ENCODE measurements at regions not wholly inside any gene's neighbourhood (a gene's known extent, or its start where the extent isn't known, plus 50 kb on each side); places are given as distances from the start of the nearest gene placed in this dataset.

- no peak for DNase-seq (ENCODE audit: low spot score in 2 of 2)
- Histone ChIP-seq H3K27me3 (no peaks in the 10 kb centered on the region), H3K9me3 (no peaks in the 10 kb centered on the region), H3K36me3 (no peaks in the 10 kb centered on the region), H3K27ac (no peak overlapping the region), H3K4me3 (no peak overlapping the region), H3K4me1 (no peaks in the 10 kb centered on the region)
- 69 to 79% methylated on average over 2 of the region's 2 CpGs for WGBS, 2 donors
- no peak for TF ChIP-seq CTCF (IDR thresholded peaks at IDR 0.05)
- no peak for TF ChIP-seq POLR2A (IDR thresholded peaks at IDR 0.05)
Observed at GRCh38 chr12:60830381-60830780, 1234.6 kb downstream of the SLC16A7 start.

GRCh38 chr12:60832290-60832689 lies 1236.5 kb downstream of the SLC16A7 start:
- H3K27me3 ChIP-seq: no peaks in the 10 kb centered on the region
- no peak for TF ChIP-seq EP300 (IDR thresholded peaks at IDR 0.05)
- no peak for TF ChIP-seq CTCF (IDR thresholded peaks at IDR 0.05)
- no peak for TF ChIP-seq POLR2A (IDR thresholded peaks at IDR 0.05)

GRCh38 chr12:60834372-60834771 lies 1238.5 kb downstream of the SLC16A7 start:
- DNase-seq (ENCODE audit: low spot score in 2 of 2): no peak
- Histone ChIP-seq H3K27me3 (no peaks in the 10 kb centered on the region), H3K27ac (no peak overlapping the region), H3K9me3 (no peaks in the 10 kb centered on the region), H3K36me3 (no peaks in the 10 kb centered on the region), H3K4me3 (no peak overlapping the region), H3K4me1 (no peaks in the 10 kb centered on the region)
- TF ChIP-seq CTCF (IDR thresholded peaks at IDR 0.05) (no peak), EP300 (IDR thresholded peaks at IDR 0.05) (no peak), POLR2A (IDR thresholded peaks at IDR 0.05) (no peak)

More at GRCh38 chr12:60832290-60832689, 1236.5 kb downstream of the SLC16A7 start:
- no peak overlapping the region for H3K4me3 ChIP-seq
- no peaks in the 10 kb centered on the region for H3K9me3 ChIP-seq
- no peak for DNase-seq (ENCODE audit: low spot score in 2 of 2)
- H3K27ac ChIP-seq: no peak overlapping the region
- H3K4me1 ChIP-seq: no peaks in the 10 kb centered on the region
- no peaks in the 10 kb centered on the region for H3K36me3 ChIP-seq
- WGBS, 2 donors: 76 to 81% methylated on average over 4 of the region's 4 CpGs

GRCh38 chr12:60834806-60835205 lies 1239.0 kb downstream of the SLC16A7 start:
- DNase-seq (ENCODE audit: low spot score in 2 of 2): no peak
- Histone ChIP-seq H3K27ac (no peak overlapping the region), H3K4me1 (no peaks in the 10 kb centered on the region), H3K27me3 (no peaks in the 10 kb centered on the region), H3K9me3 (no peaks in the 10 kb centered on the region), H3K36me3 (no peaks in the 10 kb centered on the region), H3K4me3 (no peak overlapping the region)
- WGBS, 2 donors: 81 to 82% methylated on average over 3 of the region's 3 CpGs
- TF ChIP-seq POLR2A (IDR thresholded peaks at IDR 0.05) (no peak), EP300 (IDR thresholded peaks at IDR 0.05) (no peak)

GRCh38 chr12:60836651-60837050 lies 1240.8 kb downstream of the SLC16A7 start:
- TF ChIP-seq EP300 (IDR thresholded peaks at IDR 0.05) (no peak), CTCF (IDR thresholded peaks at IDR 0.05) (no peak), POLR2A (IDR thresholded peaks at IDR 0.05) (no peak)
- Histone ChIP-seq H3K9me3 (no peaks in the 10 kb centered on the region), H3K27me3 (no peaks in the 10 kb centered on the region), H3K36me3 (no peaks in the 10 kb centered on the region), H3K27ac (no peak overlapping the region), H3K4me3 (no peak overlapping the region), H3K4me1 (no peaks in the 10 kb centered on the region)
- DNase-seq (ENCODE audit: low spot score in 2 of 2): no peak
- 92 to 94% methylated on average over 1 of the region's 1 CpG for WGBS, 2 donors

GRCh38 chr12:60842181-60842580 lies 1246.4 kb downstream of the SLC16A7 start:
- Histone ChIP-seq H3K36me3 (no peaks in the 10 kb centered on the region), H3K4me3 (no peak overlapping the region), H3K27ac (no peak overlapping the region), H3K4me1 (no peaks in the 10 kb centered on the region), H3K27me3 (no peaks in the 10 kb centered on the region), H3K9me3 (no peaks in the 10 kb centered on the region)
- WGBS, 2 donors: 55 to 57% methylated on average over 2 of the region's 2 CpGs
- TF ChIP-seq POLR2A (IDR thresholded peaks at IDR 0.05) (no peak), CTCF (IDR thresholded peaks at IDR 0.05) (no peak), EP300 (IDR thresholded peaks at IDR 0.05) (no peak)
- no peak for DNase-seq (ENCODE audit: low spot score in 2 of 2)
